Stimulated activated CD8-positive, alpha-beta memory T cell treated with anti-CD3 and anti-CD28 coated beads, Interleukin-7, amount 100 ng/mL, for 24 hours (primary cell): ENCODE measurements at regions not wholly inside any gene's neighbourhood (a gene's known extent, or its start where the extent isn't known, plus 50 kb on each side); places are given as distances from the start of the nearest gene placed in this dataset.

Experiments
- DNase-seq: peaks from one replicate; pipeline ENCODE4 v3.0.0-alpha.2; 2020; ENCODE audit warnings: low read depth

GRCh38 chr22:49548356-49549202 lies 279.1 kb downstream of the BRD1 start:
- no peak for DNase-seq

GRCh38 chr22:49547751-49548239 lies 279.9 kb downstream of the BRD1 start:
- no peak for DNase-seq

GRCh38 chr22:49546811-49547585 lies 280.7 kb downstream of the BRD1 start:
- no peak for DNase-seq

GRCh38 chr22:49545606-49546005 lies 282.1 kb downstream of the BRD1 start:
- DNase-seq = no peak

- no peak for DNase-seq
Measured at GRCh38 chr22:49544286-49544685, 283.4 kb downstream of the BRD1 start.

GRCh38 chr22:49543876-49544275 lies 283.8 kb downstream of the BRD1 start:
- no peak for DNase-seq

- DNase-seq = no peak
Measured at GRCh38 chr22:49541693-49542230, 285.9 kb downstream of the BRD1 start.

GRCh38 chr22:49540913-49541692 lies 286.6 kb downstream of the BRD1 start:
- no peak for DNase-seq

- no peak for DNase-seq
Measured at GRCh38 chr22:49540084-49540912, 287.4 kb downstream of the BRD1 start.

GRCh38 chr22:49538006-49538405 lies 289.7 kb downstream of the BRD1 start:
- DNase-seq = no peak

- DNase-seq = no peak
Measured at GRCh38 chr22:49536571-49537131, 291.0 kb downstream of the BRD1 start.

- DNase-seq = no peak
Measured at GRCh38 chr22:49535527-49536125, 292.0 kb downstream of the BRD1 start.

- DNase-seq = no peak
Measured at GRCh38 chr22:49535126-49535525, 292.5 kb downstream of the BRD1 start.

GRCh38 chr22:49534386-49534785 lies 293.3 kb downstream of the BRD1 start:
- no peak for DNase-seq

- DNase-seq = no peak
Measured at GRCh38 chr22:49533886-49534285, 293.8 kb downstream of the BRD1 start.

- no peak for DNase-seq
Measured at GRCh38 chr22:49532869-49533802, 294.5 kb downstream of the BRD1 start.

- no peak for DNase-seq
Measured at GRCh38 chr22:49531368-49531791, 296.3 kb downstream of the BRD1 start.

GRCh38 chr22:49530671-49531367 lies 296.9 kb downstream of the BRD1 start:
- no peak for DNase-seq

- no peak for DNase-seq
Measured at GRCh38 chr22:49528420-49528720, 299.3 kb downstream of the BRD1 start.
